ENCODE measurements at regions not wholly inside any gene's neighbourhood (a gene's known extent, or its start where the extent isn't known, plus 50 kb on each side); places are given as distances from the start of the nearest gene placed in this dataset.

DNA sequence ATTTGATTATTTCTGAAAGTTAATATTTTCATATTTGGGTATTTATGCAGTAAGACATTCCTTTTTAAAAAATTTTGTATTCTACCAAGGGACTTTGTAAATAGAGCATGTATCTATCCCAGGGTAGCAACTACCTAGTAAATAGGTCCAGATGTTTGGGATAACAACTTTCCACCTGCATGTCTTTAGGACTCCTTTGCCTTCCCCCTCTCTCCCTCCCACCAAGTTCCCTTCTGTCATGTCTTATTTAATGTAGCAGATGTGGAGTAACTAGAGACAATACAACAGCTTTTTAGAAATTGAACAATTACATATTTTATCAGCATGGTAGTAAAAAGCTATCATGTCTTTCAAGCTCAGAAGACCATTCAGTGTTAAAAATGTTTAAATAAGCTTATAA lies 821.0 kb downstream of the C4orf33 start:
- TF ChIP-seq, protein P1, sequence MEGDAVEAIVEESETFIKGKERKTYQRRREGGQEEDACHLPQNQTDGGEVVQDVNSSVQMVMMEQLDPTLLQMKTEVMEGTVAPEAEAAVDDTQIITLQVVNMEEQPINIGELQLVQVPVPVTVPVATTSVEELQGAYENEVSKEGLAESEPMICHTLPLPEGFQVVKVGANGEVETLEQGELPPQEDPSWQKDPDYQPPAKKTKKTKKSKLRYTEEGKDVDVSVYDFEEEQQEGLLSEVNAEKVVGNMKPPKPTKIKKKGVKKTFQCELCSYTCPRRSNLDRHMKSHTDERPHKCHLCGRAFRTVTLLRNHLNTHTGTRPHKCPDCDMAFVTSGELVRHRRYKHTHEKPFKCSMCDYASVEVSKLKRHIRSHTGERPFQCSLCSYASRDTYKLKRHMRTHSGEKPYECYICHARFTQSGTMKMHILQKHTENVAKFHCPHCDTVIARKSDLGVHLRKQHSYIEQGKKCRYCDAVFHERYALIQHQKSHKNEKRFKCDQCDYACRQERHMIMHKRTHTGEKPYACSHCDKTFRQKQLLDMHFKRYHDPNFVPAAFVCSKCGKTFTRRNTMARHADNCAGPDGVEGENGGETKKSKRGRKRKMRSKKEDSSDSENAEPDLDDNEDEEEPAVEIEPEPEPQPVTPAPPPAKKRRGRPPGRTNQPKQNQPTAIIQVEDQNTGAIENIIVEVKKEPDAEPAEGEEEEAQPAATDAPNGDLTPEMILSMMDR (IDR thresholded peaks at IDR 0.05; ENCODE audit: borderline replicate concordance, extremely low read depth, low read length, poor library complexity, severe bottlenecking): no peak
- no peak for TF ChIP-seq EZH2 (IDR thresholded peaks at IDR 0.05; ENCODE audit: borderline replicate concordance, low read depth, low read length, severe bottlenecking)

Data from DND-41 (cell line).